Activated CD8-positive, alpha-beta T cell treated with anti-CD3 and anti-CD28 coated beads for 36 hours (primary cell): ENCODE measurements at regions not wholly inside any gene's neighbourhood (a gene's known extent, or its start where the extent isn't known, plus 50 kb on each side); places are given as distances from the start of the nearest gene placed in this dataset.

ENCODE experiments used
- ATAC-seq: fragments of 200-7000 bp; cut with Tn5 transposase; one replicate; pipeline ENCODE4 v1.10.0; 2021; ENCODE audit warnings: mild to moderate bottlenecking, moderate library complexity
- CTCF ChIA-PET: fragments of 350-600 bp; sonication (Branson Sonifier 250); formaldehyde crosslinking; loops from one replicate; lab custom pipeline; 2021; ENCODE audit warnings: antibody characterized with exemption; lab: Charles Lee
- POLR2A ChIA-PET: fragments of 350-600 bp; sonication (Branson Sonifier 250); formaldehyde crosslinking; loops from one replicate; lab custom pipeline; 2021; ENCODE audit warnings: antibody characterized with exemption; lab: Charles Lee
- DNase-seq: peaks from one replicate; pipeline ENCODE4 v3.0.0-alpha.2; 2020
- H3K27ac Mint-ChIP-seq: one replicate; pipeline ENCODE4 v1.8.0; 2021; ENCODE audit warnings: mild to moderate bottlenecking, mixed read lengths
- H3K27me3 Mint-ChIP-seq: one replicate; pipeline ENCODE4 v1.8.0; 2021; ENCODE audit warnings: mixed read lengths
- H3K36me3 Mint-ChIP-seq: one replicate; pipeline ENCODE4 v1.8.0; 2021; ENCODE audit warnings: low read depth, mixed read lengths
- H3K4me1 Mint-ChIP-seq: one replicate; pipeline ENCODE4 v1.8.0; 2021; ENCODE audit warnings: low read depth, mixed read lengths
- H3K4me3 Mint-ChIP-seq: one replicate; pipeline ENCODE4 v1.8.0; 2021; ENCODE audit warnings: mild to moderate bottlenecking, moderate library complexity, mixed read lengths
- H3K9me3 Mint-ChIP-seq: one replicate; pipeline ENCODE4 v1.8.0; 2021; ENCODE audit warnings: mixed read lengths
- CTCF ChIP-seq: fragments of 200-600 bp; IDR thresholded peaks from one replicate; pipeline ENCODE4 v1.8.0; 2022; ENCODE audit warnings: antibody characterized with exemption, mild to moderate bottlenecking
- intact Hi-C: fragments of 100-400 bp; cut with micrococcal nuclease; formaldehyde crosslinking; loops from one replicate; pipeline ENCODE4 v1.10.0; 2022

- TF ChIP-seq CTCF: no peak
- ATAC-seq: no peak
- H3K4me3 Mint-ChIP-seq: no peak overlapping the region
Observed at GRCh38 chr20:17168026-17168612, 58.7 kb upstream of the PCSK2 start.

GRCh38 chr20:17169585-17170136, 57.2 kb upstream of the PCSK2 start:
- Mint-ChIP-seq H3K27ac (no peak overlapping the region), H3K4me1 (no peaks in the 10 kb centered on the region), H3K9me3 (no peaks in the 10 kb centered on the region), H3K27me3 (no peaks in the 10 kb centered on the region), H3K4me3 (no peak overlapping the region), H3K36me3 (no peaks in the 10 kb centered on the region)
- no peak for TF ChIP-seq CTCF
- POLR2A ChIA-PET: no interaction called here
- DNase-seq: no peak
- CTCF ChIA-PET: no interaction called here
- ATAC-seq: no peak
- intact Hi-C loops: no loop called here

More at GRCh38 chr20:17168026-17168612, 58.7 kb upstream of the PCSK2 start:
- H3K27me3 Mint-ChIP-seq: no peaks in the 10 kb centered on the region
- DNase-seq: no peak
- POLR2A ChIA-PET: interaction anchor here (0.6 kb wide), 1 partner anchor 254 kb away, joined by 3 read pairs; no protein-coding TSS in a partner anchor
- no peaks in the 10 kb centered on the region for H3K9me3 Mint-ChIP-seq
- intact Hi-C loops: no loop called here
- CTCF ChIA-PET: no interaction called here
- H3K36me3 Mint-ChIP-seq: no peaks in the 10 kb centered on the region
- no peak overlapping the region for H3K27ac Mint-ChIP-seq
- no peaks in the 10 kb centered on the region for H3K4me1 Mint-ChIP-seq

GRCh38 chr20:17171746-17172280, 55.0 kb upstream of the PCSK2 start:
- no peaks in the 10 kb centered on the region for H3K27me3 Mint-ChIP-seq
- H3K4me3 Mint-ChIP-seq: no peak overlapping the region
- no peaks in the 10 kb centered on the region for H3K9me3 Mint-ChIP-seq
- ChIA-PET POLR2A (no interaction called here), CTCF (no interaction called here)
- intact Hi-C loops: no loop called here
- no peaks in the 10 kb centered on the region for H3K36me3 Mint-ChIP-seq
- no peaks in the 10 kb centered on the region for H3K4me1 Mint-ChIP-seq
- no peak overlapping the region for H3K27ac Mint-ChIP-seq
- DNase-seq: no peak
- ATAC-seq: no peak
- no peak for TF ChIP-seq CTCF

- H3K27ac Mint-ChIP-seq: no peak overlapping the region
- no peaks in the 10 kb centered on the region for H3K36me3 Mint-ChIP-seq
- no peaks in the 10 kb centered on the region for H3K4me1 Mint-ChIP-seq
- H3K27me3 Mint-ChIP-seq: no peaks in the 10 kb centered on the region
- H3K4me3 Mint-ChIP-seq: no peak overlapping the region
- CTCF ChIA-PET: no interaction called here
- intact Hi-C loops: no loop called here
- POLR2A ChIA-PET: interaction anchor here (0.7 kb wide), 1 partner anchor 77 kb away, joined by 3 read pairs; no protein-coding TSS in a partner anchor
- TF ChIP-seq CTCF: no peak
- no peaks in the 10 kb centered on the region for H3K9me3 Mint-ChIP-seq
- ATAC-seq (no peak), DNase-seq (no peak)
Observed at GRCh38 chr20:17172836-17173516, 53.9 kb upstream of the PCSK2 start.
